IgD-negative memory B cell (primary cell): ENCODE measurements at regions not wholly inside any gene's neighbourhood (a gene's known extent, or its start where the extent isn't known, plus 50 kb on each side); places are given as distances from the start of the nearest gene placed in this dataset.

ENCODE experiments used
- H3K27ac Mint-ChIP-seq, 3 donors: one replicate each; pipeline ENCODE4 v1.8.0; 2020 to 2022; ENCODE audit warnings: mild to moderate bottlenecking in 3 of 3, mixed read lengths in 3 of 3, moderate library complexity in 1 of 3
- H3K27me3 Mint-ChIP-seq: one replicate; pipeline ENCODE4 v1.8.0; 2021; ENCODE audit warnings: mixed read lengths
- H3K36me3 Mint-ChIP-seq: one replicate; pipeline ENCODE4 v1.8.0; 2020; ENCODE audit warnings: mild to moderate bottlenecking, mixed read lengths
- H3K4me1 Mint-ChIP-seq, 3 donors: one replicate each; pipeline ENCODE4 v1.8.0; 2020 to 2022; ENCODE audit warnings: mixed read lengths in 3 of 3, mild to moderate bottlenecking in 1 of 3
- H3K4me3 Mint-ChIP-seq, 4 donors: one replicate each; pipeline ENCODE4 v1.8.0; 2020 to 2022; ENCODE audit warnings: mild to moderate bottlenecking in 4 of 4, mixed read lengths in 4 of 4, moderate library complexity in 3 of 4
- H3K9me3 Mint-ChIP-seq, 3 donors: one replicate each; pipeline ENCODE4 v1.8.0; 2020 to 2021; ENCODE audit warnings: mixed read lengths in 3 of 3, mild to moderate bottlenecking in 1 of 3

DNA sequence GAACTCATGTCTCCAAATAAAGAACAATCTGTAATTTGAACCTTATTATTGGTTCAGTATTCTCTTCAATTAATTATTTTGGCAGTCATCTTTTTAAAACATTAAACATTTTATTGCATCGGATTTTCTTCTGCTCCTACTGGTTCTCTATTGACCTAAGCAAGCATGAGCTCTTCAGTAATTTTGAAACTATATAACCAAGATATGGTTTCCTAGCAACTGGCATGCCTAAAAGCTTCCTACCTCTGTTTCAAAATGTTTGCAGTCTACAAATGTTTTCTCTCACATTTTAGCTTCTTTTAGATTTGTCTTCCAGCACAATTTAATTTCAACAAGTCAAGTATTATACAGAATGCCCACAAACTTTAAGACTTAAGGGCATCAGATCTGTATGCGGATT is 371.3 kb downstream of the GPM6A start:
- H3K27me3 Mint-ChIP-seq: no peaks in the 10 kb centered on the region
- H3K4me3 Mint-ChIP-seq: no peak overlapping the region
- H3K9me3 Mint-ChIP-seq: no peaks in the 10 kb centered on the region
- H3K36me3 Mint-ChIP-seq: no peaks in the 10 kb centered on the region
- H3K27ac Mint-ChIP-seq: no peak overlapping the region
- H3K4me1 Mint-ChIP-seq: peaks cover 0 to 2% (median 0%) of the 10 kb centered on the region in 3 donors

DNA sequence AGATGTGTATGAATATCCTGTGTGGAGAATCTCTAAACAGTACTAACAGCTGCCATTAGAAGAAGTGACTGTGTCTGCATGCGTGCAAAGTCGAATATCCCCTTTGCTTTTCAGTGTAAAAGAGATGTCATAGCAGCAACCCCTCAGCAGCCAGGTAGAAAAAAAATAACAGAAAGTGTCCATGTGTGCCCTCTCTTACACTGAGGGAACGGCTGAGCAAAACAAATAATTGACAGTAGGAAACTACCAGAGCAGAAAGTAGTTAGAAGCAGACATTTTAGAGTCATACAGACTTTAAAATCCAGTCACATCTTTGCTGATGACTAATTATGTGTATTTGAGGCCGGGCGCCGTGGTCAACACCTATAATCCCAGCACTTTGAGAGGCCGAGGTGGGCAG is 370.8 kb downstream of the GPM6A start:
- no peaks in the 10 kb centered on the region for H3K9me3 Mint-ChIP-seq
- H3K36me3 Mint-ChIP-seq: no peaks in the 10 kb centered on the region
- no peak overlapping the region for H3K27ac Mint-ChIP-seq
- no peaks in the 10 kb centered on the region for H3K27me3 Mint-ChIP-seq
- peaks cover 0 to 2% (median 0%) of the 10 kb centered on the region in 3 donors for H3K4me1 Mint-ChIP-seq
- peak overlapping the region in 1 of 4 donors; percentile 58 for H3K4me3 Mint-ChIP-seq

GRCh38 chr4:175443547-175443946 is 368.5 kb downstream of the GPM6A start:
- Mint-ChIP-seq H3K4me1 (peaks cover 0 to 2% (median 0%) of the 10 kb centered on the region in 3 donors), H3K27ac (no peak overlapping the region), H3K27me3 (no peaks in the 10 kb centered on the region), H3K9me3 (no peaks in the 10 kb centered on the region), H3K36me3 (no peaks in the 10 kb centered on the region), H3K4me3 (no peak overlapping the region)

DNA sequence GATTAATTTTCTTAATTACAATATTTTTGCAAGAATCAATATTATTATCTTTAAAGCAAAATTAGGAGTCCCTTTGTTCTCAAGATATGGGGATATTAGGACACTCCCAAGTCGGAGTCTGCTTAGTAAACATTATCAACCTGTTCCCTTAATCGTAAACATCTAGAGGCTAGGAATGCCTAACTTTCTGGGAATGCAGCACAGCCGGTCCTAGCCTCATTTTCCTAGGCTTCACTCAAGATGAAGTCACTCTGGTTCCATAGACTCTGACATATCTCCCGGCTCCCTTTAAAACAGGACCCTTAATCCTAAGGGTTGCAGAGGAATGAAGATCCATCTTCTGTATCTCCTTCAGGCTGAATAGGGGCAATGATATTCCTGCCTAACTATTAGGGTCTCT is 367.6 kb downstream of the GPM6A start:
- peaks cover 0 to 5% (median 0%) of the 10 kb centered on the region in 3 donors for H3K9me3 Mint-ChIP-seq
- H3K4me3 Mint-ChIP-seq: no peak overlapping the region
- no peak overlapping the region for H3K27ac Mint-ChIP-seq
- no peaks in the 10 kb centered on the region for H3K27me3 Mint-ChIP-seq
- no peaks in the 10 kb centered on the region for H3K36me3 Mint-ChIP-seq
- H3K4me1 Mint-ChIP-seq: peaks cover 5 to 6% (median 6%) of the 10 kb centered on the region in 3 donors

GRCh38 chr4:175447016-175447415 is 365.0 kb downstream of the GPM6A start:
- Mint-ChIP-seq H3K9me3 (peaks cover 0 to 5% (median 0%) of the 10 kb centered on the region in 3 donors), H3K27me3 (no peaks in the 10 kb centered on the region), H3K4me1 (peaks cover 5 to 6% (median 6%) of the 10 kb centered on the region in 3 donors), H3K36me3 (no peaks in the 10 kb centered on the region), H3K4me3 (no peak overlapping the region), H3K27ac (no peak overlapping the region)

DNA sequence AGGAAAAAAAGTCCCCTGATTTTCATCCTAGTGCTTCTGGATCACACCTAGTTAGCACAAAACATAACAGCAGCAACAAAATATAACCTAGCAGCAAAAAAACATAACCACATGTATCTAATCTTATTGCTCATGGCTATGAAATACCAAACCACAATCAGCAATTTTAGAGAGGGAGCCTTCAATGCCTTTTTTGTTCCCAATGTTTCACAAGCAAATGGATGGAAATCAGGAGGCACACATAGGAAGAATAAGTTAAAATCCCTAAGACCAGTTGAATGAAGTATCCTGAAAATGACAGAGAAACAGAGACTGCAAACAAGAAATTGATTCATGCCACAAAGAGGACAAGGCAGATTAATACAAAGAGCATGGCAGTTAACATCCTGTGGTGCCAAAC is 361.6 kb downstream of the GPM6A start:
- Mint-ChIP-seq H3K9me3 (peaks cover 0 to 5% (median 0%) of the 10 kb centered on the region in 3 donors), H3K4me1 (peaks cover 5 to 6% (median 5%) of the 10 kb centered on the region in 3 donors), H3K27ac (no peak overlapping the region), H3K4me3 (no peak overlapping the region), H3K27me3 (no peaks in the 10 kb centered on the region), H3K36me3 (peaks cover 2% of the 10 kb centered on the region)

- Mint-ChIP-seq H3K4me1 (peaks cover 5 to 9% (median 5%) of the 10 kb centered on the region in 3 donors), H3K36me3 (peaks cover 2% of the 10 kb centered on the region), H3K9me3 (peaks cover 0 to 5% (median 0%) of the 10 kb centered on the region in 3 donors), H3K27me3 (no peaks in the 10 kb centered on the region), H3K27ac (peak overlapping the region in 1 of 3 donors; percentile 68), H3K4me3 (peak overlapping the region in 1 of 4 donors; percentile 4)
These were observed 360.7 kb downstream of the GPM6A start for GRCh38 chr4:175451238-175451965.

DNA sequence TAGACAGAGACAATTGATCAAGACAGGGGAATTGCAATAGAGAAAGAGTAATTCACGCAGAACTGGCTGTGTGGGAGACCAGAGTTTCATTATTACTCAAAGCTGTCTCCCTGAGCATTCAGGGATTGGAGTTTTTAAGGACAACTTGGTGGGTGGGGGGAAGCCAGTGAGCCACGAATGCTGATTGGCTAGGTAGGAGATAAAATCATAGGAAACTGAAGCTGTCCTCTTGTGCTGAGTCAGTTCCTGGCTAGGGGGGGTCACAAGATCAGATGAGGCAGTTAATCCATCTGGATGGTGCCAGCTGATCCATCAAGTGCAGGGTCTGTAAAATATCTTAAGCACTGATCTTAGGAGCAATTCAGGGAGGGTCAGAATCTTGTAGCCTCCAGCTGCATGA is 358.6 kb downstream of the GPM6A start:
- Mint-ChIP-seq H3K4me1 (peaks cover 5 to 13% (median 5%) of the 10 kb centered on the region in 3 donors), H3K9me3 (peaks cover 0 to 5% (median 0%) of the 10 kb centered on the region in 3 donors), H3K27me3 (no peaks in the 10 kb centered on the region), H3K4me3 (peak overlapping the region in 1 of 4 donors; percentile 41), H3K36me3 (peaks cover 2% of the 10 kb centered on the region), H3K27ac (no peak overlapping the region)

- Mint-ChIP-seq H3K4me1 (peaks cover 8 to 18% (median 10%) of the 10 kb centered on the region in 3 donors), H3K27ac (no peak overlapping the region), H3K36me3 (peaks cover 2% of the 10 kb centered on the region), H3K9me3 (peaks cover 0 to 4% (median 0%) of the 10 kb centered on the region in 3 donors), H3K4me3 (no peak overlapping the region), H3K27me3 (no peaks in the 10 kb centered on the region)
These were observed 355.9 kb downstream of the GPM6A start for GRCh38 chr4:175456131-175456530.

- H3K36me3 Mint-ChIP-seq: peaks cover 2% of the 10 kb centered on the region
- H3K4me1 Mint-ChIP-seq: peaks cover 8 to 18% (median 10%) of the 10 kb centered on the region in 3 donors
- H3K4me3 Mint-ChIP-seq: no peak overlapping the region
- H3K9me3 Mint-ChIP-seq: peaks cover 0 to 4% (median 0%) of the 10 kb centered on the region in 3 donors
- no peak overlapping the region for H3K27ac Mint-ChIP-seq
- H3K27me3 Mint-ChIP-seq: no peaks in the 10 kb centered on the region
These were observed 354.1 kb downstream of the GPM6A start for GRCh38 chr4:175457956-175458355.

DNA sequence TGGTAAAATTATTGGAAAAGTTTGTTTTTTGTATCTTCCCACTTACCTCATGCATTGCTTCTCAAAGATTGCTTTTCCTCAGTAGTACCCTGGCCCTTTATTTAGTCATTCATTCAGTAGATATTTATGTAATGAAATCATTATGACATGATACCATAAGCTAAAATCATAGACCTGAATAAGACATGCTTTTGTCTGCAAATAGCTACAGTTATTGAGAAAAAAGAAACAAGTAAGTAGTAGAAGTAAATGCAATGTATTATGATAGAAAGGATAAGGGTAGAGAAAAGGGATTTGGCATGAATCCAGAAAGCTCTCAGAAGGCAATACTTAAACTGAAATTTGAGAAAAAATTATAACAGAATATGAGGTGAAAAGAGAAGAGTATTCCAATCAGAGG is 352.5 kb downstream of the GPM6A start:
- peaks cover 8 to 18% (median 10%) of the 10 kb centered on the region in 3 donors for H3K4me1 Mint-ChIP-seq
- H3K4me3 Mint-ChIP-seq: peak overlapping the region in 1 of 4 donors; percentile 1
- H3K27ac Mint-ChIP-seq: no peak overlapping the region
- H3K9me3 Mint-ChIP-seq: peaks cover 0 to 4% (median 0%) of the 10 kb centered on the region in 3 donors
- H3K36me3 Mint-ChIP-seq: no peaks in the 10 kb centered on the region
- H3K27me3 Mint-ChIP-seq: no peaks in the 10 kb centered on the region

DNA sequence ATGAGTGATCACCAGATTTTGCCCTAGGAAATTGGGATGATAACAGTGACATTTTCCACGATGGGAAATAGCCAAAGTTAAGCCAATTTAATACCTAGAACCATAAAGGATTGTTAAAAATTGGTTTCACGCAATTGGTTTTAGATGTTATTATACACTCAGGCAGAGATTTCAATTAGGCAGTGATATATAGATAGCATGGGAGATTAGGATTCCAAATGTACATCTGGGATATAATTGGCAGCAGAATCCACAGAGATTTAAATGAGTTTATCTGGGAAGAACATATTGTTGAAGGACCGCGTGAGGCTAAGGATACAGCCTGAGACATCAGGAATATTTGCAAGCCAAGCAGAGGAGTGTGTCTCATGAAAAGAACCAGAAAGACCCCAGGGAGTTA is 351.6 kb downstream of the GPM6A start:
- Mint-ChIP-seq H3K27me3 (no peaks in the 10 kb centered on the region), H3K36me3 (no peaks in the 10 kb centered on the region), H3K9me3 (peaks cover 0 to 4% (median 3%) of the 10 kb centered on the region in 3 donors), H3K4me1 (peaks cover 8 to 18% (median 10%) of the 10 kb centered on the region in 3 donors), H3K4me3 (peak overlapping the region in 1 of 4 donors; percentile 59), H3K27ac (no peak overlapping the region)

DNA sequence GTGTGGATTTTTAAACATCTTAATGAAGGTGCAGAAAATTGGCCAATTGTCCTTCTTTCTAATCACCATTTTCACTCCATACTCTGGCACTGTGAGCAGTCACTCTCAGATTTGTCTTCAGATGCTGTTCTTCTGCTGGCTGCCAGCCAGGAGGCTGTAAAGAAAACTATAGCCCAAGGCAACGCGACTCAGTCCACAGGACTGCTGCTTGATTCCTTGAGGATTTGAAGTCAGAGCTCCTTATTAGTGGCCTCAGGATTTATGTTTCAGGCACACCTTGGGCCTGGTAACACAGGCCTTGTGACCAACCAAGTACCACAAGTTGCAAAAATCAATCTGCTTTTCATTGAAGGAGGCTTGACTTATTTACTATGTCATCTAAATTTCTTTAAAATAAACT is 342.6 kb downstream of the GPM6A start:
- no peak overlapping the region for H3K4me3 Mint-ChIP-seq
- H3K4me1 Mint-ChIP-seq: peaks cover 0 to 2% (median 0%) of the 10 kb centered on the region in 3 donors
- H3K36me3 Mint-ChIP-seq: no peaks in the 10 kb centered on the region
- H3K9me3 Mint-ChIP-seq: peaks cover 3 to 7% (median 5%) of the 10 kb centered on the region in 3 donors
- no peak overlapping the region for H3K27ac Mint-ChIP-seq
- no peaks in the 10 kb centered on the region for H3K27me3 Mint-ChIP-seq

DNA sequence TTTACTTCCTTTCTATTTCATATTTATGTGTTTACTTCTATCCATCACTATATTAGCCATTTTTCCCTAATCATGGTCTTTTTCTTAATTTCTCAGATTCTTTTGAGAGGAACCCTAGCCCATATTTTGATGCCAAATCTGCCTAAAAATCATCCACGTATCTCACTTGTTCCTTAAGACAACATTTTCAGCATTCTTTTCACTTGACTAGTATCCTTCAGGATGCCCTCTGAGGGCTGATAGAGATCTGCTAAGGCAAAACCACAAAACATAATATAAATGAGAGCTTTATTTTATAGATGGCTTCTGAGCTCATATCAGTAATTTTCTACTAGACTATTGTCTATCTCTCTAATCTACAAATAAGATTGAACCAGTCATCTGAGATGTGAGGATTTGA is 341.9 kb downstream of the GPM6A start:
- Mint-ChIP-seq H3K27me3 (no peaks in the 10 kb centered on the region), H3K4me3 (no peak overlapping the region), H3K4me1 (peaks cover 0 to 2% (median 0%) of the 10 kb centered on the region in 3 donors), H3K36me3 (no peaks in the 10 kb centered on the region), H3K9me3 (peaks cover 3 to 5% (median 5%) of the 10 kb centered on the region in 3 donors), H3K27ac (peak overlapping the region in 1 of 3 donors; percentile 50)

- Mint-ChIP-seq H3K27ac (no peak overlapping the region), H3K27me3 (no peaks in the 10 kb centered on the region), H3K4me1 (no peaks in the 10 kb centered on the region), H3K4me3 (no peak overlapping the region), H3K36me3 (peaks cover 1% of the 10 kb centered on the region), H3K9me3 (peaks cover 0 to 3% (median 0%) of the 10 kb centered on the region in 3 donors)
These were observed 331.7 kb downstream of the GPM6A start for GRCh38 chr4:175480404-175480803.
